Suprapubic skin (tissue), 4 donors: ENCODE measurements at regions not wholly inside any gene's neighbourhood (a gene's known extent, or its start where the extent isn't known, plus 50 kb on each side); places are given as distances from the start of the nearest gene placed in this dataset.

Experiments used
- DNase-seq, 2 donors: peaks; one replicate each; pipeline ENCODE4 v3.0.0-alpha.2; 2019; ENCODE audit warnings: low spot score in 2 of 2
- H3K27ac ChIP-seq: fragments of 200-600 bp; sonication (generic); one replicate; pipeline ENCODE4 v1.5.1; 2019
- H3K27me3 ChIP-seq: fragments of 200-600 bp; sonication (generic); one replicate; pipeline ENCODE4 v1.5.1; 2019
- H3K36me3 ChIP-seq: fragments of 200-600 bp; sonication (generic); one replicate; pipeline ENCODE4 v1.5.1; 2019
- H3K4me1 ChIP-seq: fragments of 200-600 bp; sonication (generic); one replicate; pipeline ENCODE4 v1.5.1; 2019
- H3K4me3 ChIP-seq: fragments of 200-600 bp; sonication (generic); one replicate; pipeline ENCODE4 v1.5.1; 2019; ENCODE audit warnings: mild to moderate bottlenecking
- H3K9me3 ChIP-seq: fragments of 200-600 bp; sonication (generic); one replicate; pipeline ENCODE4 v1.5.1; 2019
- EP300 ChIP-seq: sonication (generic); formaldehyde crosslinking; IDR thresholded peaks from one replicate; pipeline ENCODE4 v1.6.1; 2017; ENCODE audit warnings: antibody characterized with exemption
- POLR2A ChIP-seq, 2 donors: fragments of 450-650 bp; IDR thresholded peaks; one replicate each; pipeline ENCODE4 v1.6.1; 2017; ENCODE audit warnings: antibody characterized with exemption in 2 of 2, mild to moderate bottlenecking in 2 of 2, moderate library complexity in 2 of 2
- POLR2AphosphoS5 ChIP-seq, 3 donors: sonication (generic); formaldehyde crosslinking; IDR thresholded peaks; one replicate each; pipeline ENCODE4 v1.6.1; 2017; ENCODE audit warnings: antibody characterized with exemption in 3 of 3
- WGBS: methylation state at CpG from one replicate; pipeline ENCODE4 v1.1.5; 2018; 5-methylcytosine and 5-hydroxymethylcytosine counted together
- TF ChIP-seq, protein P1 (sequence below), 2 donors: fragments of 200-600 bp in 1 of 2; fragments of 450-650 bp in 1 of 2; sonication (generic) in 1 of 2; IDR thresholded peaks; one replicate each; pipeline ENCODE4 v1.5.1; 2016 to 2019; ENCODE audit warnings: antibody characterized with exemption in 2 of 2, mild to moderate bottlenecking in 1 of 2, moderate library complexity in 1 of 2

DNA sequence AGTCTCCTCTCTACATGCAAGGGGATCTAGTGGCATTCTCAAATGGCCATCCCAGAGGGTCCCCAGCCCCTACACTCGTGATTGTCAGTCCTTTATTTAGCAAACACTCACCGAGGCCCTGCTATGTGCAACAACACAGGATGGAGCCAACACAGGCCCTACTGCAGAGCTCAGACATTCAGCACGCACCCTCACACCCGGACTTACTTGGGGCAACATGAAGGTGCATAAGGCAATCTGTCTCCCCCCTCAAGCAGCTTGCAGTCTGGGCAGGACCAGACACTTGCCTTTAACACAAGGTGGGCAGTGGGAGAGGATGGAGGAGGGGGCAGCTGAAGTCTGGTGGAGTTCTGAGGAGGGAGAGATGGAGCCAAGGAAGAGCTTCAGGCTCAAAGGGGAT, 258.4 kb downstream of the XXYLT1 start:
- 91% methylated on average over 4 of the region's 4 CpGs for WGBS
- no peak for TF ChIP-seq POLR2A (IDR thresholded peaks at IDR 0.05)
- TF ChIP-seq POLR2AphosphoS5 (IDR thresholded peaks at IDR 0.05), result no peak
- TF ChIP-seq, protein P1, sequence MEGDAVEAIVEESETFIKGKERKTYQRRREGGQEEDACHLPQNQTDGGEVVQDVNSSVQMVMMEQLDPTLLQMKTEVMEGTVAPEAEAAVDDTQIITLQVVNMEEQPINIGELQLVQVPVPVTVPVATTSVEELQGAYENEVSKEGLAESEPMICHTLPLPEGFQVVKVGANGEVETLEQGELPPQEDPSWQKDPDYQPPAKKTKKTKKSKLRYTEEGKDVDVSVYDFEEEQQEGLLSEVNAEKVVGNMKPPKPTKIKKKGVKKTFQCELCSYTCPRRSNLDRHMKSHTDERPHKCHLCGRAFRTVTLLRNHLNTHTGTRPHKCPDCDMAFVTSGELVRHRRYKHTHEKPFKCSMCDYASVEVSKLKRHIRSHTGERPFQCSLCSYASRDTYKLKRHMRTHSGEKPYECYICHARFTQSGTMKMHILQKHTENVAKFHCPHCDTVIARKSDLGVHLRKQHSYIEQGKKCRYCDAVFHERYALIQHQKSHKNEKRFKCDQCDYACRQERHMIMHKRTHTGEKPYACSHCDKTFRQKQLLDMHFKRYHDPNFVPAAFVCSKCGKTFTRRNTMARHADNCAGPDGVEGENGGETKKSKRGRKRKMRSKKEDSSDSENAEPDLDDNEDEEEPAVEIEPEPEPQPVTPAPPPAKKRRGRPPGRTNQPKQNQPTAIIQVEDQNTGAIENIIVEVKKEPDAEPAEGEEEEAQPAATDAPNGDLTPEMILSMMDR (IDR thresholded peaks at IDR 0.05), result no peak
- TF ChIP-seq EP300, result no peak
- H3K27me3 ChIP-seq, result no peaks in the 10 kb centered on the region
- DNase-seq, result peak in 1 of 2 donors; percentile 61
- no peak overlapping the region for H3K4me3 ChIP-seq
- no peaks in the 10 kb centered on the region for H3K36me3 ChIP-seq
- H3K9me3 ChIP-seq, result no peaks in the 10 kb centered on the region
- no peaks in the 10 kb centered on the region for H3K4me1 ChIP-seq
- no peak overlapping the region for H3K27ac ChIP-seq

DNA sequence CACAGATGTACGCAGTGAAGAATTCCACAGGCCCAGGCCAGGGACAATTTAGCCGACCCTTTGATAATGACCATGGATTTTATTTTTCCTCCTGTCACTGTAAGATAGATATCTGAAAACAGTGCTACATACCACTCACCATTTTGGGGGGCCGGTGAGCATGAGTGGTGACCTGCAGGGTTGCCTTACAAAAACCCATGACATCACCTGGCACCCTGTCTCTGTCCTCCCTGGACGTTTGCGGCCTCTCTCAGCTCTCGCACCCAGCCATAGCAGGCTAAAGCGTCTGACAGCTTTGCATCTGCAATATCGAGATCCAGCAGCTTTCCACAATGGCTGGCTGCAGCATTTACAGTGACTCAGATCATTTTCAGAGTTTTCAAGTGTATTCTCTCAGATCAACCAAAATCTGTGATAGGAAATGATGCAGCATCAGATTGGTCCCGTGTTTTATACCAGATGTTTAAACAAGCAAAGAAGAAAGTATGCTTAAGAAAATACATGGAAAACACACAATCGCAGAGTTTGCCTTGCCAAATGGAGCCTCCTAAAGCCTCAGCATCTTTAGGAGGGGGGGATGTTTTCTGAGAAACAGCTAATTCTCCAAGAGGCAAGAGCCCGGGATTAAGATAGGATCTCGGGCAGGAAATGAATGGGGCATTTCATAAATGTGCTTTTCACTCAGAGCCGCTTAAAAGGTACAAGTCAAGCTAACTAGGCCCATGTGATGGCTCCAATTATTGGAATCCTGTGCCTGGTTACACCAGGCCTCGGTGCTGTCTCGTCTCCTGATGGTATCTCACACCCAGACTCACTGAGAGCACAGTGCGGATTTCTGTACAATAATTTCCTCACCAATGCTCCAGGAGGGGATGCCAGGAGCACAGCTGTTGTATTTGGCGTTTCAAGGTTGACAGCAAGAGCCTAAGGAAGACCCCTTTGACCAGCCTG, 257.3 kb downstream of the XXYLT1 start:
- Histone ChIP-seq H3K36me3 (no peaks in the 10 kb centered on the region), H3K27me3 (no peaks in the 10 kb centered on the region), H3K4me3 (no peak overlapping the region), H3K4me1 (no peaks in the 10 kb centered on the region), H3K27ac (no peak overlapping the region), H3K9me3 (no peaks in the 10 kb centered on the region)
- 86% methylated on average over 17 of the region's 17 CpGs for WGBS
- TF ChIP-seq, protein P1 (IDR thresholded peaks at IDR 0.05), result no peak
- TF ChIP-seq POLR2A (IDR thresholded peaks at IDR 0.05) (no peak), EP300 (no peak), POLR2AphosphoS5 (IDR thresholded peaks at IDR 0.05) (no peak)
- peak in 1 of 2 donors; percentile 40 for DNase-seq

DNA sequence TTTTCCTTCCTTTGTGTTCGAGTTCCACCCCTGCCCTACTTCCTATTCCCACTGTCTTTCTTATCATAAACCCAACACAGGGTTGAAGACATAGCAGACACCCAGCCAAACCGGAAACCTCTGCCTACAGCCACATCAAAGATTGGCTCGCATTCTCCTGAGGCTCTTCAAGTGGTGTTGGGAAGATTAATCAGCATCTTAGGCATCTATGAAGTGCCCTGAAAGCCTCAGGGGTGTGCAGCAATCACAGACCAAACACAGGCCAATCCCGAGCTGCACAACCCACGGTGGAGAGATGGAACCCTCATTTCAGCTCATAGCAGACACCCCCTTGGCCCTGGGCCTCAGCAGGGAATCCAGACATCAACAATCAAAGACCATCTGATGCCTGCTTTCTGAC, 255.9 kb downstream of the XXYLT1 start:
- Histone ChIP-seq H3K36me3 (no peaks in the 10 kb centered on the region), H3K4me1 (no peaks in the 10 kb centered on the region), H3K27me3 (no peaks in the 10 kb centered on the region), H3K4me3 (no peak overlapping the region), H3K9me3 (no peaks in the 10 kb centered on the region), H3K27ac (no peak overlapping the region)
- peak in 1 of 2 donors; percentile 35 for DNase-seq
- TF ChIP-seq POLR2AphosphoS5 (IDR thresholded peaks at IDR 0.05) (no peak), POLR2A (IDR thresholded peaks at IDR 0.05) (no peak), EP300 (no peak)
- TF ChIP-seq, protein P1 (IDR thresholded peaks at IDR 0.05), result no peak
- 35% methylated on average over 5 of the region's 5 CpGs for WGBS

DNA sequence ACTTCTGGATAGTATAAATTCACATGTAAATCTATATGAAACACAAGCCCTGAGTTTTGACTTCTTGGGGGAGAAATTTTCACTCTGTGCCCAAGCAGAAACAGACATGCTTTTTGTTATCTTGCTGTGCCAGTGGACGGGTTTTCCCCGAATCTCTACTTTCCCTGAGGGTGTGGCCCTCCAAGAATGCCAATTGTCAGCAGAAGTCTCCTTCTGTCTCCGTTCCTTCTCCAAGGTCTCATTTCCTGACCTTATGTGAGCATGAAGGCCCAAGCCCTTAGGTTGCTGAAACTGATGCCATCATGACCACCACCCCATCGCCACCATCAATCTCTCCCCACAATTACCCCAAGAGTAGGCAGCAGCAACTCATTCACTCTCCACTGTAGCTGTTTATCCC, 253.8 kb downstream of the XXYLT1 start:
- DNase-seq, result peak in 1 of 2 donors; percentile 16
- WGBS, result 31% methylated on average over 4 of the region's 4 CpGs
- Histone ChIP-seq H3K4me3 (no peak overlapping the region), H3K27ac (no peak overlapping the region), H3K36me3 (no peaks in the 10 kb centered on the region), H3K4me1 (no peaks in the 10 kb centered on the region), H3K9me3 (no peaks in the 10 kb centered on the region), H3K27me3 (no peaks in the 10 kb centered on the region)
- TF ChIP-seq, protein P1 (IDR thresholded peaks at IDR 0.05), result no peak
- no peak for TF ChIP-seq POLR2A (IDR thresholded peaks at IDR 0.05)
- TF ChIP-seq POLR2AphosphoS5 (IDR thresholded peaks at IDR 0.05), result no peak
- no peak for TF ChIP-seq EP300
